Medulla oblongata (tissue), 1 donor: ENCODE measurements at regions not wholly inside any gene's neighbourhood (a gene's known extent, or its start where the extent isn't known, plus 50 kb on each side); places are given as distances from the start of the nearest gene placed in this dataset.
A peak's percentile ranks its signal among the peaks of the same experiment; 100 is the strongest.
"Not testable (repeated sequence)": the region's sequence is repeated elsewhere in the genome, so short reads cannot be mapped to it uniquely, and the experiment has no call there.

ENCODE experiments used
- DNase-seq: peaks from one replicate; pipeline ENCODE4 v3.0.0-alpha.2; 2015; ENCODE audit errors: extremely low spot score

- DNase-seq, result no peak
Observed at GRCh38 chr10:33862536-33863105, 528.2 kb upstream of the NRP1 start.

DNA sequence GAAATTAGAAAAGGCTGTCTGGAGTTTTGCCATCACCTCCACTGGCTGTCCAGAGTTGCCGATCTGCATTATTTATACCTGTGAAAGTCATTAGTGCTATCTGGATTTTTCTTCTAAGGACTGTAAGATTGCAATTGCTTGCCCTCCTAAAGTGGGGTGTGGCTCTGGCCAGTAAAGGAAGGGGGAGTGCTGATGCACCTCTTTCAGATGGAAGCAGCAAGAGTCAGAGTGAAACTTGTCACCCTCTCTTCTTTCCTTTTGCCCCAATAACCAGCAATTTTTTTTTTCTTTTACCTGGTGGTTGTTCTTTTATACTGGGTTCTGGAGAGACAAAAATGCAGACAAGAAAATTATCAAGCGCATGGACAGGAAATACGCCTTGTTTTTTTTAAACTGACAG lies 527.4 kb upstream of the NRP1 start:
- DNase-seq, result no peak

DNA sequence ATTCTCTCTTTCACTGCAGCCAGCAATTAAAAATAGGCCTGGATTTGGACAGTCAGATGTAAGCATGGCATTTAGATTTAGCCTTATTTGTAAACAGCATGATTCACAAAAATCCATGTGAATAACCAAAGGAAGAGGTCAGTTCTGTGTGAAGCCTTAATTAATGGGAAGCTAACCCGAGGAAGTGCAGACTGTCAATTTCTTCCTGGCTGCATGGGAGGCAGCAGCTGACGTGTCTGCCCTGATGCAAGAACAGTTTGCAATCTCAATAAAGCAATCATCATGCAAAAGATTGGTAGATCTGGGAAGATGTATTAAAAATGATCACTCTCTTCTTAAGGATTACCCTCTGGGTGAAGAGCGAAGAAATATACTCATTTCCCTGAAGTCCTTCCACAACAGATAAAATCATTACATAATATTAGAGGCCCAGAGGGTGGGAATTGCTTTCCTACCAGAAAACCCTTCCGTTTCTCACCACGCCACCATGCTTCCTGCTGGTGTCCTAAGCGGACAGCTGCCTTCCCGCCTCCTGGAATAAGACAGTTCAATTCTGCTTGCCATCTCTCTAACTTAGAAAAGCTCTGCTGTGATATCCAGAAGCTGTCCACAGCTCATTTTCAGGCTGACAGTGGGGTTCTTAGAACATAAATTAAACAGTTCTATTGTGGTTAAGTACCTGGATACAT lies 526.7 kb upstream of the NRP1 start:
- no peak for DNase-seq

DNA sequence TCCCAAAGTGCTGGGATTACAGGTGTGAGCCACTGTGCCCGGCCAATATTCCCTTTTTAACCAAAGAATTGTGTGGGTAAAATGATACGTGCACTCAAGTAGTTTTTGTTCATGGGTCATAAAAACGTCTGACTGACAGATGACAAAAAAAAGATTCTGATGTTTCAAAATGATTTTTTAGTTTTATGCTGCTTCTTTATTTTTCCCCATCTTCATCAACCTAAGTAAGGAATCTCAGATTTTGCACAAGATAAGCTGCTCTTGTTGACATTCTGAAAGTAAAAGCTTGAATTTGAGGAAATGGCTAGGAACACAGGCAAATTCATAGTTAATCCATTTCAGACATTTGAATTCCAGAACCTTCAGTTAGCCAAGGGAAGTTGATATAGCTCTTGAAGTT lies 526.1 kb upstream of the NRP1 start:
- DNase-seq, result no peak

- no peak for DNase-seq
Observed at GRCh38 chr10:33859319-33860022, 525.0 kb upstream of the NRP1 start.

DNA sequence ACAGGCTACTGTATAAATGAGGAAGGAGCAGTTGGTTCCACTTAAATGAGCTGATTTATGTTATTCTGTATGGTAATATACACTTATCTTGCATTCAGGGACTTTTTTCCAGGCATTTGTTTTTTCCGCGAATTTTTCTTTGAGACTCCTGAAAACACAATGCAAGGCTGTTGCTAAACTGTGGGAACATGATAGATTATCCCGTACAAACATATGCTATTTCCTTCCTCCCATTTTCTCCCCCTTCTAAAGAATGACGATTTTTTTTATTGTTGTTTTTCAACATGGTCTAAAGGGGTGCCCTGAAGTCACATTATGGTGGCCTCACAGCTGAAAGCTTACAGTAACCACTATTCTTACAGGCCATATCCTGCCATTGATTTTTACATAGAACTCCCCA lies 523.9 kb upstream of the NRP1 start:
- DNase-seq, result no peak

GRCh38 chr10:33853221-33853620 lies 518.8 kb upstream of the NRP1 start:
- not testable (repeated sequence) for DNase-seq

- no peak for DNase-seq
Observed at GRCh38 chr10:33843379-33843778, 508.9 kb upstream of the NRP1 start.

- DNase-seq, result no peak
Observed at GRCh38 chr10:33841678-33842077, 507.2 kb upstream of the NRP1 start.

GRCh38 chr10:33838731-33839130 lies 504.3 kb upstream of the NRP1 start:
- DNase-seq, result no peak

DNA sequence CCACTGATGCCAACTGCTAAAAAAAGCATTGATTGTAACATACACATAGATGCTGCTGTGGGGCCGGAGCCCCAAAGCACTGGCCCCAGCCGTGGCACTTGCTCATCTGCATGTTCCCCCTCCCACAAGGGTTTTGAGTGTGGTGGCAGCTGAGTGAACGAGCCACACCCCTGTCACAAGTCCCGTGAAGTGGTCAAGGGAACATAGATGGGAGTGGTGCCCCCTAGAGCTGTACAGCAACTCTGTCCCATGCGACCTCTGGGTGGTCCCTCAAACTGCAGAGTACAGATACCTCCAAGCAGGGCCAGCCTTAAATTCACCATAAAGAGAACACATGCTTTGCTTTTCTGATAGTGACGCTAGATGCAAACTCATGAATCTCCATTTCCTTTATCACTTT lies 503.3 kb upstream of the NRP1 start:
- DNase-seq, result no peak

GRCh38 chr10:33835556-33835955 lies 501.1 kb upstream of the NRP1 start:
- DNase-seq, result no peak

DNA sequence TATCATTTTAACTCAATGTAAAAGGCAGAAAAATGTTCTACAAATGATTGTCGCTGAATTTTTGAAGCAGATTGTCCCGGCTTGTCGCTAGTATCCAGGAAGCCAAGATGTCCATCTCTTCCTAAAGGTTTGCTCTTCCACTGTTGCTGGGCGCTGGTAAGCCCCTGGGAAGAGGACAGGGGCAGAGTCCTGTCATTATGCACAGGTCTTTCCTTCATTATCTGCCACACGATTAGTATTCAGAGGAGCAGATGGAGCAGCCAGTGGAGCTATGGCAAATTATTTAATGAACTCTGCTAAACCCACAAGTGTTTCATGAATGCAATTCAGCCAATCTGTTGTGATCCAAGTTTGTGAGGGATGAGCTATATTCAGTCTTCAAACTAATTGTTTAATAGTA lies 499.1 kb upstream of the NRP1 start:
- no peak for DNase-seq

DNA sequence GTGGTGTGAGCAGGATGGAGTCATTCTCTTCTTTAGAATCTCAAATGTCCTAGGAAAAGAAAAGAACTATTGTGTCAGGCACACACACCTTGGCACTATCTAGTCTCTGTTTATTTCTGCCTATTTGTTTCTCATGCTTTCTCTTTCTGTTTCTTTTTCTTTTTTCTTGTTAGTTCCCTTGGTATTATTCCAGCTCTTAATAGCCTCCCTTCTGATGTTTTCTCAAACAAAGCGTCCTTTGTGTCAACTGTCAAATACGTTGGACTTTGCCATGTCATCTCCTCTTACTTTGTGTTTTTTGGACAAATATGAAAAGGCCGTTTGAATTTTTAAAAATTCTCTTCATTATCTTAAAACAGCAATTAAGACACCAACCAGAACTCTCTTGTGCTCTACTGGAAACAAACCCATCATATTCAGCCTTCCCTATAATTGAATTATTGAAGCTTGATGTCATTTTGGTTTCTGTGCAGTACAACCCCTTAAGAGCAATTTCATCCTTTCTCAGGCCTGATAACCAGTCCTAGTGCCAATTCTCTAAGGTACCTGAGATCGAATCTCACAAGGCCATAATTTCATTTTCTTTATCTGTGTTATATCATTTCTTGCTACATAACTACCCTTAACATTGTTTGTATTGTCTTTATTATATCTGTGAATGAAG lies 497.8 kb upstream of the NRP1 start:
- DNase-seq, result peak; percentile 47

DNA sequence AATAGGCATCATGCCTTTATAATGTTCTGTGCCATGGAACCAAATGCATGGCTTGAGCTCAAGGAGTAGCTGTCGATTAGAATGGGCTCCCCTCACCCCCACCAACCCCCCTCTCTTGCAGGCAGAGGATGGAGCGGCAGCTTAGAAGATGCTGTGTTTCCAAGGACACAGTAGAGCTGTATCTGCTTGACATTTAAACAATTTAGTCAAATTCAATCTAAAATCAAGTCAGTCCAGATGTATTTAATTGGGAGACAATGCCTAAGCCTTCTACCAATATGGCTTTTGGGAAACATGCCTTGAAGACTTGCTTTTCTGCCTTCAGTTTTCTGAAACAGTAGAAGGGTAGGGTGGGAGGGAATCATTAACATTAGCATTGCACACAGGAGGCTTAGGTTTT lies 497.1 kb upstream of the NRP1 start:
- no peak for DNase-seq

DNA sequence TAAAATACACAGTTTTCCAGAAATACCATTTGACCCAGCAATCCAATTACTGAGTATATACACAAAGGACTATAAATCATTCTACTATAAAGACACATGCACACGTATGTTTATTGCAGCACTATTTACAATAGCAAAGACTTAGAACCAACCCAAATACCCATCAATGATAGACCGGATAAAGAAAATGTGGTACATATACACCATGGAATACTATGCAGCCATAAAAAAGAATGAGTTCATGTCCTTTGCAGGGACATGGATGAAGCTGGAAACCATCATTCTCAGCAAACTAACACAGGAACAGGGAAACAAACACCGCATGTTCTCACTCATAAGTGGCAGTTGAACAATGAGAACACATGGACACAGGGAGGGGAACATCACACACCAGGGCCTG lies 495.4 kb upstream of the NRP1 start:
- not testable (repeated sequence) for DNase-seq

- no peak for DNase-seq
Observed at GRCh38 chr10:33828592-33828991, 494.1 kb upstream of the NRP1 start.

GRCh38 chr10:33826186-33826585 lies 491.7 kb upstream of the NRP1 start:
- DNase-seq, result no peak

DNA sequence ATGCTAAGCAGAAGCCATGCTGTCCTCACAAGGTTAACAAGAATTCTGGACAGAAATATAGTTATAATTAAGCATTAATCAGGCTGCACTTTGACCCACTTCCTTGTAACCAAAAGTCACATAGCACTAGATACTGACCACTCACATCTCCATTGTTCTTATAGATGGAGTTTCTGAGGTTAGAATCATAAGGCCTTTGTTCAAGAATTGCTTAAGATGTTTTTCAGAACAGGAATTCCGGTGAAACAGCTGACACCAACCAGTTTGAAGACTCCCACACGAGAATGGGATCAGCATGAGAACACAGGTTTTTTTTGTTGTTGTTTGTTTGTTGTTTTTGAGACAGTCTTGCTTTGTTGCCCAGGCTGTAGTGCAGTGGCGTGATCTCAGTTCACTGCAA lies 488.3 kb upstream of the NRP1 start:
- no peak for DNase-seq

DNA sequence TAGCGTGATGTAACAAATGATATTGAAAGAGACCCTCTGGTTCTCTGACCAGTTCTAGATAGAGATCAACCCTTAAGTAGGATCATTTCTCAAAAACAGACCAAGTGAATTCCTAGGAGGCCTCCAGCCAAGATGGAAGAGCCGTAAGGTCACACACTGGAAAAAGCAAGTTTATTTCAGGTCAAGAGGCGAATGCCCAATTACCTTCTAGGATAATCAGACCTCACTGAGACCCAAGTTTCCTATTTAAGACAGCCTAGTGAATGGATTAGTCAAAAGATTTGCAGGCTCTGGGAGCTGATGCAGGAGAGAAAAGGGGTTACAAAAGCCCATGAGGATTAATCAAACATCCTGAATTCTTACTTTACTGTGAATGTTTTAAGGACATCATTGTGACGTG lies 486.1 kb upstream of the NRP1 start:
- DNase-seq, result no peak

DNA sequence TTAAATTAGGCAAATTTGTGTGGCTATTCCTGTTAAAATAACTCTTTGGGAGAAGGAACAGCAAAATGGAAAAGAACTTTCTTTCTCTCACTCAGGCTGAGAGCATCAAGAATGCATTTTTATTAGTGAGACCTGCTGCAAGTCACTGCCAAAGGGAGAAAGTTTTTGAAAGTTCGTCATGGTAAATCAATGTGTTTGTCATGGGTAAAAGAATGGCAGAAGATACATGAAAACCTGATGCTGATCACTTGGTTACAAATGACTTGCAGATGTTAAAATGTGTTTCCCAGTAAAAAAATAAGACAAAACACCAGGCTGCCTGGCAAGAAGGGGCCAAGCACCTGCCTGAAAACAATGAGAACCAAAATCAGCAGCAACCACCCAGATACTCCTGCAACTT lies 484.7 kb upstream of the NRP1 start:
- DNase-seq, result no peak

DNA sequence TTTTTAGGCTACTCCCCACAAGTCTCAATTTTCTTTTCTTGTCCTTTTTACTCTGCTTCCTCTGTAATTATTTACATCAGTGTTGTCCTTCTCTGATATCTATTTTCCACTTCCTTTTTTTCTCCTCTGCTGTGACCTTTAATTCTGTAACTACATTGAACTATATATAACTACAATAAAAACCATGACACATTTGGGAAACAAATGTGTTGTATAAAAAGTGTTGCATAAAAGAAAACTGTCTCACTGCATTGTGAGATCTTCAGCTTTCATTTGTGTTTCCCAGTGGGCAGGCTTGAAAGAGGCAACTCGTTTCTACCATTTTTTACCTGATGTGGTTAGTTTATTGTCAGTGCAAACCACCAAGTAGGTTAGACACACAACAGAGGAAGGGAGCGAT lies 483.9 kb upstream of the NRP1 start:
- no peak for DNase-seq

DNA sequence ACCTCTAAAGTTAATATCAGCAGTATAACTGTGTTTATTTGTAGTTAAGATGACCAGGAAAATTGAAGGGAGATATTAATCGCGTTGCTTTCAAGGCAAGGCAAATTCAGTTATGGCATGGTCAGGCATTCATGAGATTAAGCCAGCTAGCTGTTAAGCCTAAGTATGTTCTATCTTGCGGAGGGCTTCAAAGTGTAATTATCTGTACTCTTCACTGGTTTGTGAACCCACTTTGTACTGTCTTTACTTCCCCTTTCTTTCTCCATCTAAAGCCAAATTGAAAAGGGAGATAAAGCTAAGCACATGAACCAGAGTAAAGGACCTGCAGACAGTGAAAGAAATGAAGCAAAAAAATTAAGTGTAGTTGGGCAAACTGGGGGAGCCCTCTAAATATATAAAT lies 483.1 kb upstream of the NRP1 start:
- no peak for DNase-seq
